ENCODE measurements at regions not wholly inside any gene's neighbourhood (a gene's known extent, or its start where the extent isn't known, plus 50 kb on each side); places are given as distances from the start of the nearest gene placed in this dataset.

DNA sequence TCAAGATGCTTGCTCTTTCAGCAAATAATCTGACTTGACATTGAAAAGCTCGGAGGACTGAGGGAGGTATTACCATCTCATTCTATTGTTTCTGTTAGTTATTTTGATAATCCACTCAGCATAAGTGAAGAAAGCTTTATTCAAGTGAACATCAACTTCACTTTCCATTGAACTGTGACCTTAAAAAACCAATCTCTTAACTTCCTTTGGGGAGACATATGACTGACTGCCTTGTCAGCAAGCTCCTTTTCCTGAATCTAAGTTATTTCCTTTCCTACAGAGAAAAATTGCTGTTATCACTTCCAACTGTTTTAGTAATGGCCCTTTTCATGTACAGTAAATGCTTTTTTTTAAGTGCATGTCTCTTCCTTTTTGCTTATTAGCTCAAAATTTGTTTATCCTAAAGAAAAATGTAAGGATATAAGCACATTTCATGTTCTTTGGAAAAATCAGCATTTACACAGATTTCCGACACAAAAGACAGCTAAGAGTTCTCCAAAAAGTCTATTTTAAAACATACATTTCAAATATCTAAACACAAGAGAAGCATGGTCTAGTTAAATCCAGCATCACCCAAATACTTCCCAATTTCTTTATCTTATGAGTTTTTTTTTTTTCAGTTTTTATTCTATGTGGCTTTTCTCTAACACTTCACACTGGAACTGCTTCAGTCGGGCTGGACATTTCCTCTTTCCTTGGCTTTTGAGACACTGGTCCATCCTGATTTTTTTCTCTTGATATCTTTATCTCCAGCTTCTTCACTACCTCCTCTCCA is 117.9 kb upstream of the DAB2 start:
- TF ChIP-seq, protein P1, sequence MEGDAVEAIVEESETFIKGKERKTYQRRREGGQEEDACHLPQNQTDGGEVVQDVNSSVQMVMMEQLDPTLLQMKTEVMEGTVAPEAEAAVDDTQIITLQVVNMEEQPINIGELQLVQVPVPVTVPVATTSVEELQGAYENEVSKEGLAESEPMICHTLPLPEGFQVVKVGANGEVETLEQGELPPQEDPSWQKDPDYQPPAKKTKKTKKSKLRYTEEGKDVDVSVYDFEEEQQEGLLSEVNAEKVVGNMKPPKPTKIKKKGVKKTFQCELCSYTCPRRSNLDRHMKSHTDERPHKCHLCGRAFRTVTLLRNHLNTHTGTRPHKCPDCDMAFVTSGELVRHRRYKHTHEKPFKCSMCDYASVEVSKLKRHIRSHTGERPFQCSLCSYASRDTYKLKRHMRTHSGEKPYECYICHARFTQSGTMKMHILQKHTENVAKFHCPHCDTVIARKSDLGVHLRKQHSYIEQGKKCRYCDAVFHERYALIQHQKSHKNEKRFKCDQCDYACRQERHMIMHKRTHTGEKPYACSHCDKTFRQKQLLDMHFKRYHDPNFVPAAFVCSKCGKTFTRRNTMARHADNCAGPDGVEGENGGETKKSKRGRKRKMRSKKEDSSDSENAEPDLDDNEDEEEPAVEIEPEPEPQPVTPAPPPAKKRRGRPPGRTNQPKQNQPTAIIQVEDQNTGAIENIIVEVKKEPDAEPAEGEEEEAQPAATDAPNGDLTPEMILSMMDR (IDR thresholded peaks at IDR 0.05; ENCODE audit: insufficient read depth, low read depth, low read length, missing control alignments): no peak
- DNase-seq (ENCODE audit: low read depth): no peak
- H3K4me3 ChIP-seq (ENCODE audit: low read depth, low read length): no peak overlapping the region

DNA sequence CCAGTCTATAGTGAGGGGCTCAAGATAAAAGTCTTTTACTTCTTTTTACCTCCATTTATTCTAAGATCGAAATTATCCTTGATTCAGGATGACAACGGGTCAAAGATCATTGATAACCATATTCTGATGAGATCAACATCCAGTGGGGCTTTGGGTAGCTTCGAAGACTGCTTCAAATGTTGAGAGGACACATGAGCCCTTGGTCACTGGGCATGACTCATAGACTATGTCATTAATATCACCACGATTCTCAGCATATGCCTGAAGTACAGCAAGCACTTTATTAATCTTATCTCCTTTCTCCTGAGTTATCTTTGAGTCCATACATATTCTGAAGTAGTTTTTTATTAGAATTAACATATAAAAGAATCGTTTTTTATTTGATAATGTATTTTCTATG is 117.1 kb upstream of the DAB2 start:
- TF ChIP-seq, protein P1 (IDR thresholded peaks at IDR 0.05; ENCODE audit: insufficient read depth, low read depth, low read length, missing control alignments): no peak
- DNase-seq (ENCODE audit: low read depth): no peak
- H3K4me3 ChIP-seq (ENCODE audit: low read depth, low read length): no peak overlapping the region

DNA sequence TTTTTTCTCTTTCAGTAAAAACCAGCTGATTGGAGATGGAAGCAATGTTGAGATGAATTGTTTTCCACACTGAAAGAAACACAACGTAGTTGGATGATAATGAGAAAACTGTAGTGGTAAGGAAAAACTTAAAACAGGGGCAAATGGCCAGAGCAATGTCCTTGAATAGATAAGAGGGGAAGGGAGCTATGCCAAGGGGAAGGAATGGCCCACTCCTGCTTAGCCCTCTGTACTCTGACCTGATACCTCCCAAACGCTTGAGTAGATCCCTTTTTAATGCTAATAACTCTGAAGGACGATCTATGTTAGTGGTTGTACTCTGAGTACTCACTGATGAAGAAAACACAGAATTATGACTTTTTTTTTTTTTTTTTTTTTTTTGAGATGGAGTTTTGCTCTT is 114.7 kb upstream of the DAB2 start:
- no peak for DNase-seq (ENCODE audit: low read depth)
- TF ChIP-seq, protein P1 (IDR thresholded peaks at IDR 0.05; ENCODE audit: insufficient read depth, low read depth, low read length, missing control alignments): no peak
- H3K4me3 ChIP-seq (ENCODE audit: low read depth, low read length): no peak overlapping the region

DNA sequence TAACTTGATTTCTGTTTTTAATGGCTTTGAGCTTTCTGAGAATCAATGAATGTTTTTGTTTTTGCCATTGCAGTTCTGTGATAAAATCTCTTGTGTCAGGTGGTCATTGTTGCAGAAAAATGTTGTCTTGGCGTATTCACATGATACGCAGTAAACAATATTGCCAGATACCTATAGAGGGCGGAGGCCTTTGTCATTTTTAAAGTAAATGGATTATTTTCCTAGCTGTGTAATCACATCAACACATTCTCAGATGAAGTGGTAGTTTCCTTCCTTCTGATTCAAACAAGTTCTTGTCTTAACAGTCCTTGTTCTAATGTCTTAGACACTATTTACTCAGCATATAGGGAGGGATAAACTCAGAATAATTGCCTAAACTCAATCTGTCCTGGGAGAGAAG is 109.9 kb upstream of the DAB2 start:
- no peak for DNase-seq (ENCODE audit: low read depth)
- H3K4me3 ChIP-seq (ENCODE audit: low read depth, low read length): no peak overlapping the region
- TF ChIP-seq, protein P1 (IDR thresholded peaks at IDR 0.05; ENCODE audit: insufficient read depth, low read depth, low read length, missing control alignments): no peak

DNA sequence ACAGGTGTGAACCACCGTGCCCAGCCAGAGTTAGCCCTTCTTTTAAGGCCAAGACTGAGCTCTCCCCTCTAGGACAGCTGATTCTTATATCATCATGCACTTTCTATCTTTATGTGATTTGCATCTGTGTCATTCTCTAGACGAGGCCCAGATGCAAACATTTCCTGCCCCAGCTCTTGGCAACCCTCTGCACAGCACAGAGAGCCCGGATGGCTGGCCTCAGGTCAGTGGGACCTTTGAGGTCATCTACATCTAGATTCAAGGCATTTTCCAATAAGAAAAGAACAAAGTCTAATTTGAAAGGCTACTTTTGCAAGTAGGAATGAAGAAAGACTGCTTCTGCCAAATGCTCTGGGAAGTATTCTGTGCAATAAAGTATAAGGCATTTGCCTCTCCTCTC is 109.0 kb upstream of the DAB2 start:
- H3K4me3 ChIP-seq (ENCODE audit: low read depth, low read length): no peak overlapping the region
- TF ChIP-seq, protein P1 (IDR thresholded peaks at IDR 0.05; ENCODE audit: insufficient read depth, low read depth, low read length, missing control alignments): no peak
- DNase-seq (ENCODE audit: low read depth): no peak

DNA sequence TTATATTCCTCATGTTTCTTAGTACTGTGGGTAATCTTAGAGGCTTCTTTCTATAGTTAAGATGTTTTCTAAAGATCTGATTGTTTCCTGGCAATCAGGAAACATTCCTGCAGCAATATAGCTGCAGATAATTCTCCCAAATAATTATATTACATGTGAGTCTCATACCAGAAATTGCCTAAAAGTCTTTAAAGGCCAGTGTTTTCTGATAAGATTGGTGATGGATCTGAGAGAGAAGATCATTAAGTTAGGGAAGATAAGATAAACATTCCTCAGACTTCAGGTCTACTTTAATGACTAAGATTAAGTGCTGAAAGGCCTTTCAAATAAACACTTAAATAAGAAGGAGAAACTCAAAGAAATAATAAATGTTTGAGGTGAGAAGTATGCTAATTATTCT is 107.7 kb upstream of the DAB2 start:
- no peak overlapping the region for H3K4me3 ChIP-seq (ENCODE audit: low read depth, low read length)
- DNase-seq (ENCODE audit: low read depth): no peak
- TF ChIP-seq, protein P1 (IDR thresholded peaks at IDR 0.05; ENCODE audit: insufficient read depth, low read depth, low read length, missing control alignments): no peak

DNA sequence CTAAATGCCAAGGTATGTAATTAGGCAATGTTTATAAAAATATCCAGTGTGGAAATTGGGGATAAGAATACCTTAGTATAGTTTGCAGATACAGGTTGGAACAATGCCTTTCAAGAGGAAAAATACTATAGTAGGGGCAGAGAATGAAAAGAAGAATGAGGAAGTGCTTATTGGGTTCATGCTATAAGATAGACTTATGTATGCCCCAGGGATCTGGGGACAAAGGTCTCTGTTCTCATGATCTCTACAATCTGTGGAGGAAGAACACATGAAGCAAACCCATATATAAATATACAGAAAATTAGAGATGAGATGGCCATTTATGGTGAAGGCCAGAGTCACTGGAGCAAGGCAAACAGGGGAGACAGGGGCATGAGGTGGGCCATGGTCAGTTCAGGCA is 106.5 kb upstream of the DAB2 start:
- TF ChIP-seq, protein P1 (IDR thresholded peaks at IDR 0.05; ENCODE audit: insufficient read depth, low read depth, low read length, missing control alignments): no peak
- no peak overlapping the region for H3K4me3 ChIP-seq (ENCODE audit: low read depth, low read length)
- DNase-seq (ENCODE audit: low read depth): no peak
